Keratinocyte (primary cell): ENCODE measurements at regions not wholly inside any gene's neighbourhood (a gene's known extent, or its start where the extent isn't known, plus 50 kb on each side); places are given as distances from the start of the nearest gene placed in this dataset.

Source experiments
- CTCF ChIP-seq, 3 experiments: IDR thresholded peaks in 1 of 3; conservative IDR thresholded peaks in 1 of 3; optimal IDR thresholded peaks in 1 of 3; 2 replicates in 2 of 3; 3 replicates in 1 of 3; pipeline versions ENCODE3 to v1.5.1; 2011; ENCODE audit warnings: low read length in 3 of 3, mild to moderate bottlenecking in 3 of 3, moderate library complexity in 2 of 3, control low read depth in 1 of 3, inconsistent platforms in 1 of 3; ENCODE audit not compliant: insufficient read depth in 2 of 3; ENCODE audit errors: extremely low read depth in 1 of 3
- EZH2 ChIP-seq: IDR thresholded peaks from one replicate; pipeline ENCODE4 v1.6.1; 2012; ENCODE audit warnings: inconsistent platforms, mild to moderate bottlenecking, low read length, moderate library complexity

GRCh38 chr10:84837041-84837812, 508.8 kb downstream of the CCSER2 start:
- TF ChIP-seq CTCF (optimal IDR thresholded peaks at IDR 0.05 in 1 of 3, IDR thresholded peaks at IDR 0.05 in 1 of 3, conservative IDR thresholded peaks at IDR 0.05 in 1 of 3; ENCODE audit: extremely low read depth in 1 of 3, insufficient read depth in 2 of 3, low read length in 3 of 3) (no peak), EZH2 (no peak)
